ENCODE measurements at regions not wholly inside any gene's neighbourhood (a gene's known extent, or its start where the extent isn't known, plus 50 kb on each side); places are given as distances from the start of the nearest gene placed in this dataset.

- Histone ChIP-seq H3K4me1 (ENCODE audit: control insufficient read depth, insufficient read depth, low read length) (no peaks in the 10 kb centered on the region), H2AK9ac (replicated peaks; ENCODE audit: low read depth, low read length, poor library complexity) (no peak overlapping the region), H2AFZ (replicated peaks; ENCODE audit: low read length, poor library complexity) (no peak overlapping the region), H2BK5ac (ENCODE audit: low read depth, low read length, poor library complexity, severe bottlenecking) (no peak overlapping the region), H3K9ac (ENCODE audit: low read depth, low read length) (no peak overlapping the region), H3K18ac (ENCODE audit: low read depth, low read length) (no peak overlapping the region), H3K4ac (ENCODE audit: low read depth, low read length) (no peak overlapping the region), H2BK15ac (ENCODE audit: low read depth, low read length) (no peak overlapping the region), H3K9me1 (ENCODE audit: insufficient read depth, low read length) (no peaks in the 10 kb centered on the region), H3K14ac (replicated peaks; ENCODE audit: low read depth, low read length) (no peak overlapping the region), H4K5ac (ENCODE audit: low read depth, low read length) (no peak overlapping the region), H3K27ac (ENCODE audit: insufficient read depth, low read length) (no peak overlapping the region), H4K8ac (ENCODE audit: low read depth in 2 of 2, low read length in 2 of 2) (no peak overlapping the region), H3K9me3 (ENCODE audit: control insufficient read depth, insufficient read depth, low read length) (no peaks in the 10 kb centered on the region), H3K4me2 (ENCODE audit: low read depth, low read length) (no peak overlapping the region), H3K36me3 (ENCODE audit: control insufficient read depth, insufficient read depth, low read length) (no peaks in the 10 kb centered on the region), H3K4me3 (ENCODE audit: insufficient read depth, low read depth, low read length) (no peak overlapping the region), H4K20me1 (ENCODE audit: insufficient read depth, low read length) (no peaks in the 10 kb centered on the region), H2AK5ac (ENCODE audit: low read depth, low read length) (no peak overlapping the region), H3K23ac (ENCODE audit: low read depth, low read length) (no peak overlapping the region), H3K79me1 (ENCODE audit: low read depth in 1 of 2, low read length in 2 of 2) (no peaks in the 10 kb centered on the region), H3K27me3 (ENCODE audit: control insufficient read depth, insufficient read depth, low read length) (no peaks in the 10 kb centered on the region), H3K56ac (ENCODE audit: extremely low read depth, insufficient read depth, low read length) (no peak overlapping the region), H4K91ac (ENCODE audit: insufficient read depth, low read depth, low read length) (no peak overlapping the region), H2BK20ac (ENCODE audit: low read depth, low read length) (no peak overlapping the region), H2BK120ac (ENCODE audit: low read depth, low read length) (no peak overlapping the region)
- BruUV-seq (replicated peaks) = no TSS peak
- ChIA-PET POLR2A (ENCODE audit: unreplicated experiment) (no interaction called here), CTCF (interaction anchor here (1.0 to 1.6 kb wide), 2 partner anchors 12 to 110 kb away, joined by 3 to 4 read pairs; no protein-coding TSS in a partner anchor)
- no peak for ATAC-seq (ENCODE audit: low read depth)
- dilution Hi-C loops (cut with HindIII; ENCODE audit: low sequenced_read_pairs, unreplicated experiment) (no loop called here), intact Hi-C loops (cut with micrococcal nuclease) (no loop called here), in situ Hi-C loops (cut with MboI; ENCODE audit: low sequenced_read_pairs) (no loop called here)
- WGBS, 2 experiments (ENCODE audit: extremely low coverage in 2 of 2, insufficient read length in 1 of 2) = no CpG with 5 or more reads among the region's 1 CpG
- DNase-seq = no peak
- TF ChIP-seq FOS (IDR thresholded peaks at IDR 0.05; ENCODE audit: low read depth, low read length) (no peak), BHLHE40 (IDR thresholded peaks at IDR 0.05; ENCODE audit: low read depth, low read length) (no peak), POLR2A (IDR thresholded peaks at IDR 0.05; ENCODE audit: low read depth, low read length) (no peak), RAD21 (IDR thresholded peaks at IDR 0.05; ENCODE audit: low read length) (no peak), MAFK (IDR thresholded peaks at IDR 0.05; ENCODE audit: low read depth, low read length) (no peak), ELK1 (IDR thresholded peaks at IDR 0.05; ENCODE audit: borderline replicate concordance, low read depth, low read length) (no peak), USF2 (IDR thresholded peaks at IDR 0.05; ENCODE audit: low read depth, low read length) (no peak), NFE2L2 (IDR thresholded peaks at IDR 0.05; ENCODE audit: low read depth, low read length) (no peak), SMC3 (IDR thresholded peaks at IDR 0.05; ENCODE audit: low read depth, low read length) (no peak), MAZ (IDR thresholded peaks at IDR 0.05; ENCODE audit: borderline replicate concordance, low read depth, low read length) (no peak), RFX5 (IDR thresholded peaks at IDR 0.05; ENCODE audit: low read depth, low read length) (no peak), CEBPB (IDR thresholded peaks at IDR 0.05; ENCODE audit: low read depth, low read length) (no peak), CTCF (conservative IDR thresholded peaks at IDR 0.05; ENCODE audit: low read depth, low read length) (no peak), RCOR1 (IDR thresholded peaks at IDR 0.05; ENCODE audit: insufficient replicate concordance, low read length) (no peak), CHD1 (IDR thresholded peaks at IDR 0.05; ENCODE audit: low read depth, low read length) (no peak), MXI1 (IDR thresholded peaks at IDR 0.05; ENCODE audit: borderline replicate concordance, low read depth, low read length) (no peak)
Observed at GRCh38 chr3:168834558-168834957, 738.8 kb upstream of the GOLIM4 start.
